Lower lobe of right lung (tissue), 2 donors: ENCODE measurements at regions not wholly inside any gene's neighbourhood (a gene's known extent, or its start where the extent isn't known, plus 50 kb on each side); places are given as distances from the start of the nearest gene placed in this dataset.

Experiments
- ATAC-seq, 2 donors: fragments of 200-7000 bp; cut with Tn5 transposase; one replicate each; pipeline ENCODE4 v1.9.1; 2020 to 2022; ENCODE audit warnings: mild to moderate bottlenecking in 2 of 2, moderate library complexity in 2 of 2
- DNase-seq: peaks from one replicate; pipeline ENCODE4 v3.0.0-alpha.2; 2020
- H3K27ac ChIP-seq: fragments of 200-600 bp; one replicate; pipeline ENCODE4 v1.8.0; 2022
- H3K27me3 ChIP-seq: fragments of 200-600 bp; one replicate; pipeline ENCODE4 v1.8.0; 2022; ENCODE audit warnings: low read depth
- H3K36me3 ChIP-seq: fragments of 200-600 bp; one replicate; pipeline ENCODE4 v1.8.0; 2022; ENCODE audit warnings: mild to moderate bottlenecking
- H3K4me1 ChIP-seq: fragments of 200-600 bp; one replicate; pipeline ENCODE4 v1.8.0; 2022
- H3K4me3 ChIP-seq: fragments of 200-600 bp; one replicate; pipeline ENCODE4 v1.8.0; 2022; ENCODE audit warnings: mild to moderate bottlenecking
- H3K9me3 ChIP-seq: fragments of 200-600 bp; one replicate; pipeline ENCODE4 v1.8.0; 2022
- intact Hi-C: fragments of 100-400 bp; cut with DNase I; formaldehyde crosslinking; loops from one replicate; pipeline ENCODE4 v1.11.0; 2022
- TF ChIP-seq, protein P1 (sequence below): fragments of 200-600 bp; IDR thresholded peaks from one replicate; pipeline ENCODE4 v1.8.0; 2022; ENCODE audit warnings: antibody characterized with exemption, mild to moderate bottlenecking
- donor health status: DM: no; HTN: yes; CAD: no; lungs with severe emphysema.

- DNase-seq: no peak
- no peaks in the 10 kb centered on the region for H3K27me3 ChIP-seq
- H3K9me3 ChIP-seq: no peaks in the 10 kb centered on the region
- intact Hi-C loops: no loop called here
- no peaks in the 10 kb centered on the region for H3K4me1 ChIP-seq
- no peak for ATAC-seq
- TF ChIP-seq, protein P1, sequence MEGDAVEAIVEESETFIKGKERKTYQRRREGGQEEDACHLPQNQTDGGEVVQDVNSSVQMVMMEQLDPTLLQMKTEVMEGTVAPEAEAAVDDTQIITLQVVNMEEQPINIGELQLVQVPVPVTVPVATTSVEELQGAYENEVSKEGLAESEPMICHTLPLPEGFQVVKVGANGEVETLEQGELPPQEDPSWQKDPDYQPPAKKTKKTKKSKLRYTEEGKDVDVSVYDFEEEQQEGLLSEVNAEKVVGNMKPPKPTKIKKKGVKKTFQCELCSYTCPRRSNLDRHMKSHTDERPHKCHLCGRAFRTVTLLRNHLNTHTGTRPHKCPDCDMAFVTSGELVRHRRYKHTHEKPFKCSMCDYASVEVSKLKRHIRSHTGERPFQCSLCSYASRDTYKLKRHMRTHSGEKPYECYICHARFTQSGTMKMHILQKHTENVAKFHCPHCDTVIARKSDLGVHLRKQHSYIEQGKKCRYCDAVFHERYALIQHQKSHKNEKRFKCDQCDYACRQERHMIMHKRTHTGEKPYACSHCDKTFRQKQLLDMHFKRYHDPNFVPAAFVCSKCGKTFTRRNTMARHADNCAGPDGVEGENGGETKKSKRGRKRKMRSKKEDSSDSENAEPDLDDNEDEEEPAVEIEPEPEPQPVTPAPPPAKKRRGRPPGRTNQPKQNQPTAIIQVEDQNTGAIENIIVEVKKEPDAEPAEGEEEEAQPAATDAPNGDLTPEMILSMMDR: no peak
- no peak overlapping the region for H3K27ac ChIP-seq
- no peaks in the 10 kb centered on the region for H3K36me3 ChIP-seq
- H3K4me3 ChIP-seq: no peak overlapping the region
Measured at GRCh38 chr17:33862772-33863602, 392.1 kb upstream of the CCL2 start.

- H3K4me3 ChIP-seq: no peak overlapping the region
- no peaks in the 10 kb centered on the region for H3K36me3 ChIP-seq
- TF ChIP-seq, protein P1: no peak
- ATAC-seq (no peak), DNase-seq (no peak)
- no peaks in the 10 kb centered on the region for H3K9me3 ChIP-seq
- intact Hi-C loops: no loop called here
- H3K4me1 ChIP-seq: no peaks in the 10 kb centered on the region
- H3K27ac ChIP-seq: no peak overlapping the region
- H3K27me3 ChIP-seq: no peaks in the 10 kb centered on the region
Measured at GRCh38 chr17:33864758-33865229, 390.3 kb upstream of the CCL2 start.

GRCh38 chr17:33868899-33869298 is 386.2 kb upstream of the CCL2 start:
- intact Hi-C loops: no loop called here
- Histone ChIP-seq H3K4me3 (no peak overlapping the region), H3K27me3 (no peaks in the 10 kb centered on the region), H3K4me1 (no peaks in the 10 kb centered on the region), H3K27ac (no peak overlapping the region), H3K36me3 (no peaks in the 10 kb centered on the region), H3K9me3 (no peaks in the 10 kb centered on the region)
- ATAC-seq (no peak), DNase-seq (no peak)
- TF ChIP-seq, protein P1: no peak

DNA sequence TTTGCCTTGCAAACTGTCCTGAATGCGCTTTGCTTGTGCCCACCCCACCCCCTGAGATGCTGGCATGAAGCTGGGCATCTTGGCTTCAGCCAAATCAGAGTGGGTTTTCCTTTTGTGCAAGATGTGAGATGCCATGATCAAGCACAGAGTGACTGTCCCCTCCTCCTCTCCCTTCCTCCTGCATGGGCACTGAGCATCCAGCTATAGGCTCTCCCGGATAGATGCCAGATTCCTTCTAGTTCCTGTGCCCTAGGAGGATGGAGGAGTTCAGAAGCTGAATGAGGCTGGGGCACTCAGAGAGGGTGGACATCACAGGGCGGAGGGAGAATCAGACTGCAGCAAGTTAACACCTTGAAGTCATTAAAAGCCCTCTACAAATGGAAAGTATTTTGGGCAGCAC is 384.1 kb upstream of the CCL2 start:
- TF ChIP-seq, protein P1: no peak
- intact Hi-C loops: no loop called here
- ATAC-seq (no peak), DNase-seq (no peak)
- H3K4me3 ChIP-seq: no peak overlapping the region
- H3K27me3 ChIP-seq: no peaks in the 10 kb centered on the region
- no peaks in the 10 kb centered on the region for H3K9me3 ChIP-seq
- H3K36me3 ChIP-seq: no peaks in the 10 kb centered on the region
- no peaks in the 10 kb centered on the region for H3K4me1 ChIP-seq
- no peak overlapping the region for H3K27ac ChIP-seq

DNA sequence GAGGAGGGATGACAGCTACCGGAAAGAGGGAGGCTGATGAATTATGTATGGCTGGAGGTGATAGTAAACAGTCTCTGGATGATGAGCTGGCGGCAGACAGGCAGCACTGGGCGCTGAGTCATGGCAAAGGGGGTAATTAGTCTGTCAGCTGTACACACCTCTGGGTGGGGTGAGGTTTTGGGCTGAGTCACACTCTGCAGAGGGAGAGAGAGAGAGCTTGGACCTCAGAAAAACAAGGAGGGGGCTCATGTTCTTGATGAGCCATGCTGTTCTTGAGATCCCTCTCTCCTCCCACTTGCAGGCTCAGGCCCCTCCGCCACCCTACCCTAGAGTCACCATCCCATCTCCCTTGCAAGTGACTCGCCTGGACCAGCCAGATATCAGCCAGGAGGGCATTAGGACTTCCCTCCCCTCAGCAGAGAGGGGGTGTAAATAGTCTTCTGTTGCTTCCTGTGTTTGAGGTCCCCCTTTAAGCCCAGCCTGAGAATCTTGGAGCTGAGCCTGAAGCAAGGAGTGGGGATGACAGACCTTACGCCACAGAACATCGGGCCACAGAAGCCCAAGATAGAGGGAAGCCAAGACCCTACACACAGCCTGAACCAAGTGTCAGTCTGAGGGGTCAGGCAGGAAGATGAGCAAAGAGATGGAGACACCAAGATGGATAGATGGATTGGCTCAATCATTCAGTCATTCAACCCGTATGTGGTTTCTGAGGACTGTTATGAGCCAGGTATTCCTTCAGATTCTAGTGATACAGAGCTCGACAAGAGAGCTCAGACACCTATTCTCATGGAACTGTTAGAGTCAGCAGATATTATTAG is 383.2 kb upstream of the CCL2 start:
- intact Hi-C loops: no loop called here
- no peaks in the 10 kb centered on the region for H3K9me3 ChIP-seq
- ATAC-seq: no peak
- no peaks in the 10 kb centered on the region for H3K36me3 ChIP-seq
- H3K4me1 ChIP-seq: no peaks in the 10 kb centered on the region
- TF ChIP-seq, protein P1: no peak
- no peak overlapping the region for H3K4me3 ChIP-seq
- no peak overlapping the region for H3K27ac ChIP-seq
- no peak for DNase-seq
- no peaks in the 10 kb centered on the region for H3K27me3 ChIP-seq
